HEK293 (cell line): ENCODE measurements at regions not wholly inside any gene's neighbourhood (a gene's known extent, or its start where the extent isn't known, plus 50 kb on each side); places are given as distances from the start of the nearest gene placed in this dataset.
"Not testable (repeated sequence)": the region's sequence is repeated elsewhere in the genome, so short reads cannot be mapped to it uniquely, and the experiment has no call there.

ENCODE experiments used
- CTCF ChIA-PET: fragments of 350-600 bp; formaldehyde crosslinking; extraction: SDS; loops from one replicate; lab custom pipeline; 2021; ENCODE audit warnings: antibody characterized with exemption; lab: Yijun Ruan, JAX
- POLR2A ChIA-PET: fragments of 300-600 bp; formaldehyde crosslinking; extraction: SDS; loops from one replicate; lab custom pipeline; 2020; ENCODE audit warnings: antibody characterized with exemption, inconsistent platforms; lab: Yijun Ruan, JAX
- H3K27ac ChIP-seq: fragments of 200-500 bp; sonication (Bioruptor generic); 2 replicates; pipeline ENCODE4 v1.5.1; 2014; ENCODE audit warnings: low read depth, low read length, control low read depth, inconsistent platforms; ENCODE audit errors: extremely low read depth
- H3K36me3 ChIP-seq, 2 experiments: fragments of 200-500 bp in 1 of 2; sonication (Bioruptor generic) in 1 of 2; 1 replicate in 1 of 2; 2 replicates in 1 of 2; pipeline ENCODE4 v1.5.1; 2014 to 2017; ENCODE audit warnings: inconsistent platforms in 2 of 2, low read length in 2 of 2; ENCODE audit not compliant: control insufficient read depth in 2 of 2, insufficient read depth in 1 of 2
- H3K4me1 ChIP-seq: fragments of 200-500 bp; sonication (Bioruptor generic); 2 replicates; pipeline ENCODE4 v1.5.1; 2014; ENCODE audit warnings: mild to moderate bottlenecking, low read length, inconsistent platforms; ENCODE audit not compliant: control insufficient read depth, insufficient read depth
- H3K4me3 ChIP-seq: 2 replicates; pipeline ENCODE4 v1.5.1; 2011; ENCODE audit warnings: low read depth, mild to moderate bottlenecking, control low read depth, low read length, moderate library complexity
- H3K9me3 ChIP-seq: fragments of 200-500 bp; sonication (Bioruptor generic); 2 replicates; pipeline ENCODE4 v1.5.1; 2014; ENCODE audit warnings: low read depth, low read length, inconsistent platforms; ENCODE audit not compliant: control insufficient read depth, insufficient read depth

GRCh38 chr21:6034820-6035473, 4486.4 kb upstream of the TPTE start:
- H3K4me1 ChIP-seq, H3K36me3 ChIP-seq, POLR2A ChIA-PET, H3K9me3 ChIP-seq, H3K27ac ChIP-seq, CTCF ChIA-PET, H3K4me3 ChIP-seq: not testable (repeated sequence)

GRCh38 chr21:6035474-6036155, 4485.8 kb upstream of the TPTE start:
- CTCF ChIA-PET = not testable (repeated sequence)

GRCh38 chr21:6039224-6039623, 4482.2 kb upstream of the TPTE start:
- POLR2A ChIA-PET, H3K27ac ChIP-seq, H3K36me3 ChIP-seq, H3K4me1 ChIP-seq, CTCF ChIA-PET, H3K4me3 ChIP-seq, H3K9me3 ChIP-seq: not testable (repeated sequence)

More at GRCh38 chr21:6035474-6036155, 4485.8 kb upstream of the TPTE start:
- H3K27ac ChIP-seq, POLR2A ChIA-PET, H3K36me3 ChIP-seq, H3K9me3 ChIP-seq, H3K4me3 ChIP-seq, H3K4me1 ChIP-seq: not testable (repeated sequence)

- H3K4me1 ChIP-seq, H3K4me3 ChIP-seq, H3K9me3 ChIP-seq, CTCF ChIA-PET, H3K36me3 ChIP-seq, POLR2A ChIA-PET, H3K27ac ChIP-seq: not testable (repeated sequence)
These were observed 4481.3 kb upstream of the TPTE start for GRCh38 chr21:6040095-6040494.

- H3K4me3 ChIP-seq, H3K36me3 ChIP-seq, H3K9me3 ChIP-seq, CTCF ChIA-PET, H3K27ac ChIP-seq, H3K4me1 ChIP-seq, POLR2A ChIA-PET: not testable (repeated sequence)
These were observed 4477.7 kb upstream of the TPTE start for GRCh38 chr21:6043430-6044275.

- H3K4me1 ChIP-seq, CTCF ChIA-PET, H3K9me3 ChIP-seq, POLR2A ChIA-PET, H3K27ac ChIP-seq, H3K4me3 ChIP-seq, H3K36me3 ChIP-seq: not testable (repeated sequence)
These were observed 4476.7 kb upstream of the TPTE start for GRCh38 chr21:6044695-6045094.

- H3K27ac ChIP-seq, H3K36me3 ChIP-seq, CTCF ChIA-PET, H3K9me3 ChIP-seq, POLR2A ChIA-PET, H3K4me1 ChIP-seq, H3K4me3 ChIP-seq: not testable (repeated sequence)
These were observed 4471.5 kb upstream of the TPTE start for GRCh38 chr21:6049930-6050329.

GRCh38 chr21:6052109-6052508, 4469.3 kb upstream of the TPTE start:
- H3K36me3 ChIP-seq, CTCF ChIA-PET, H3K9me3 ChIP-seq, H3K4me1 ChIP-seq, POLR2A ChIA-PET, H3K4me3 ChIP-seq, H3K27ac ChIP-seq: not testable (repeated sequence)

- H3K27ac ChIP-seq, H3K4me1 ChIP-seq, H3K4me3 ChIP-seq, CTCF ChIA-PET, H3K36me3 ChIP-seq, H3K9me3 ChIP-seq, POLR2A ChIA-PET: not testable (repeated sequence)
These were observed 4468.2 kb upstream of the TPTE start for GRCh38 chr21:6053145-6053544.

- CTCF ChIA-PET, H3K27ac ChIP-seq, H3K4me1 ChIP-seq, H3K4me3 ChIP-seq, POLR2A ChIA-PET, H3K9me3 ChIP-seq, H3K36me3 ChIP-seq: not testable (repeated sequence)
These were observed 4462.4 kb upstream of the TPTE start for GRCh38 chr21:6058997-6059396.
